Lung (tissue), 11 donors: ENCODE measurements at regions not wholly inside any gene's neighbourhood (a gene's known extent, or its start where the extent isn't known, plus 50 kb on each side); places are given as distances from the start of the nearest gene placed in this dataset.

ENCODE experiments used
- ATAC-seq: fragments of 200-7000 bp; cut with Tn5 transposase; one replicate; pipeline ENCODE4 v1.9.1; 2020; ENCODE audit warnings: moderate number of reproducible peaks; ENCODE audit not compliant: insufficient read depth, low FRiP score
- DNase-seq, 3 donors: peaks; one replicate each; pipeline ENCODE4 v3.0.0-alpha.2; 2013 to 2017
- H3K27ac ChIP-seq, 2 donors: one replicate each; pipeline ENCODE4 v1.5.1; 2013; ENCODE audit warnings: mild to moderate bottlenecking in 2 of 2, moderate library complexity in 2 of 2, control low read depth in 1 of 2, inconsistent platforms in 1 of 2, low read depth in 1 of 2, low read length in 1 of 2
- H3K27me3 ChIP-seq, 3 donors: one replicate each; pipeline ENCODE4 v1.5.1; 2013; ENCODE audit warnings: low read length in 2 of 3; ENCODE audit not compliant: control insufficient read depth in 3 of 3, insufficient read depth in 3 of 3
- H3K36me3 ChIP-seq, 4 donors: one replicate each; pipeline ENCODE4 v1.5.1; 2013; ENCODE audit warnings: low read length in 4 of 4, mild to moderate bottlenecking in 1 of 4, moderate library complexity in 1 of 4; ENCODE audit not compliant: control insufficient read depth in 4 of 4, insufficient read depth in 4 of 4
- H3K4me1 ChIP-seq, 5 donors: one replicate each; pipeline ENCODE4 v1.5.1; 2013; ENCODE audit warnings: low read length in 5 of 5, mild to moderate bottlenecking in 2 of 5, moderate library complexity in 1 of 5; ENCODE audit not compliant: control insufficient read depth in 5 of 5, insufficient read depth in 5 of 5
- H3K4me3 ChIP-seq: one replicate; pipeline ENCODE4 v1.5.1; 2013; ENCODE audit warnings: mild to moderate bottlenecking, control low read depth, moderate library complexity
- H3K9ac ChIP-seq, 2 donors: one replicate each; pipeline ENCODE4 v1.5.1; 2013; ENCODE audit warnings: low read length in 2 of 2, control low read depth in 1 of 2; ENCODE audit not compliant: insufficient read depth in 1 of 2
- H3K9me3 ChIP-seq, 4 donors: one replicate each; pipeline ENCODE4 v1.5.1; 2013; ENCODE audit warnings: low read length in 3 of 4, mild to moderate bottlenecking in 1 of 4, moderate library complexity in 1 of 4; ENCODE audit not compliant: control insufficient read depth in 4 of 4, insufficient read depth in 3 of 4
- CTCF ChIP-seq: IDR thresholded peaks from 2 replicates; pipeline ENCODE4 v1.5.1; 2012; ENCODE audit warnings: mild to moderate bottlenecking; ENCODE audit errors: control extremely low read depth, extremely low read depth
- WGBS, 2 donors: extraction: QIAGEN DNeasy Blood & Tissue Kit; methylation state at CpG; one replicate each; pipeline ENCODE4 v1.1.7; 2013; 5-methylcytosine and 5-hydroxymethylcytosine counted together
- donor health status: control.
- donor health status: control.
- donor health status: Bipolar disorder and iron deficiency.
- donor health status: healthy.
- donor health status: DM: yes; HTN: yes; CAD: no.

GRCh38 chr7:26614503-26614902 lies 249.9 kb downstream of the SKAP2 start:
- peaks cover 0 to 2% (median 0%) of the 10 kb centered on the region in 5 donors for H3K4me1 ChIP-seq
- no peak for ATAC-seq
- TF ChIP-seq CTCF: no peak
- H3K9ac ChIP-seq: no peak overlapping the region
- H3K9me3 ChIP-seq: no peaks in the 10 kb centered on the region
- no peak overlapping the region for H3K27ac ChIP-seq
- H3K36me3 ChIP-seq: no peaks in the 10 kb centered on the region
- WGBS, 2 donors: 84 to 90% methylated on average over 11 of the region's 11 CpGs
- no peak for DNase-seq
- no peak overlapping the region for H3K4me3 ChIP-seq
- H3K27me3 ChIP-seq: no peaks in the 10 kb centered on the region

GRCh38 chr7:26616235-26616634 lies 248.2 kb downstream of the SKAP2 start:
- Histone ChIP-seq H3K4me3 (no peak overlapping the region), H3K9ac (no peak overlapping the region), H3K27ac (no peak overlapping the region), H3K36me3 (no peaks in the 10 kb centered on the region), H3K27me3 (no peaks in the 10 kb centered on the region), H3K9me3 (no peaks in the 10 kb centered on the region), H3K4me1 (no peaks in the 10 kb centered on the region)
- WGBS, 2 donors: 92 to 93% methylated on average over 7 of the region's 7 CpGs
- no peak for TF ChIP-seq CTCF
- no peak for ATAC-seq
- DNase-seq: no peak

- H3K27ac ChIP-seq: no peak overlapping the region
- DNase-seq: no peak
- no peaks in the 10 kb centered on the region for H3K36me3 ChIP-seq
- H3K4me1 ChIP-seq: no peaks in the 10 kb centered on the region
- no peak overlapping the region for H3K9ac ChIP-seq
- TF ChIP-seq CTCF: no peak
- H3K27me3 ChIP-seq: no peaks in the 10 kb centered on the region
- H3K4me3 ChIP-seq: no peak overlapping the region
- 95 to 96% methylated on average over 7 of the region's 7 CpGs for WGBS, 2 donors
- no peaks in the 10 kb centered on the region for H3K9me3 ChIP-seq
- ATAC-seq: no peak
These were observed 247.3 kb downstream of the SKAP2 start for GRCh38 chr7:26617066-26617465.
